ENCODE measurements at regions not wholly inside any gene's neighbourhood (a gene's known extent, or its start where the extent isn't known, plus 50 kb on each side); places are given as distances from the start of the nearest gene placed in this dataset.

DNA sequence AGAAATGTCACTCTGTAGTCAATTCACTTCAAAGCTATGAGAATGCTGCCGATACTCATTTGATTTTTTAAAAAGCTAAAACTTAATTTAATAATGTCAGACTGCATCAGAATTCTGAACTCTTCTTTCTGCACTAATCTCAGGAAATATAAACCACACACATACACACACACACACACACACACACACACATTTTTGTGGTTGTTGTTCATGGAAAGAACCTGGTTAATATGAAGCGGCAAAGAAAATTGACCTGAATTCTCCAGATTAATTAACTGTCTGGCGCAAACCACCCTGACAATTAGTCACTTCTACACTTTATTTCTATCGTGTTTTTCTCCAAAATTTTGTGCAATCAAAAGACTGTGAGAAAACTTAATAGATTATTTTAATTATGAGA is 740.5 kb downstream of the TLE1 start:
- WGBS, 2 experiments (ENCODE audit: extremely low coverage in 1 of 2, insufficient coverage in 1 of 2, insufficient read length in 1 of 2, insufficient replicate concordance in 2 of 2, low coverage in 1 of 2, low lambda C conversion rate in 2 of 2, missing lambda C conversion rate in 1 of 2) = 98% methylated on average over 4 of the region's 4 CpGs; no CpG with 5 or more reads in 1 of the 2 experiments
- H3K4me2 ChIP-seq (ENCODE audit: insufficient read depth in 1 of 2, low read depth in 2 of 2, low read length in 2 of 2) = no peak overlapping the region
- no peaks in the 10 kb centered on the region for H3K27me3 ChIP-seq (replicated peaks in 1 of 4; ENCODE audit: control insufficient read depth in 3 of 4, extremely low read depth in 1 of 4, insufficient read depth in 3 of 4, low read length in 3 of 4)
- H3K9ac ChIP-seq (replicated peaks in 1 of 4; ENCODE audit: extremely low read depth in 1 of 4, low read depth in 3 of 4, low read length in 3 of 4) = no peak overlapping the region
- H3K9me3 ChIP-seq (ENCODE audit: insufficient read depth in 2 of 2, low read depth in 1 of 2, low read length in 1 of 2) = no peaks in the 10 kb centered on the region
- TF ChIP-seq SUZ12 (IDR thresholded peaks at IDR 0.05; ENCODE audit: low read length) (no peak), RFX5 (IDR thresholded peaks at IDR 0.05; ENCODE audit: borderline replicate concordance, low read depth, low read length) (no peak), TBP (IDR thresholded peaks at IDR 0.05; ENCODE audit: low read depth, low read length) (no peak), ASH2L (IDR thresholded peaks at IDR 0.05; ENCODE audit: low read length) (no peak), NANOG (IDR thresholded peaks at IDR 0.05; ENCODE audit: insufficient read depth, low read depth, low read length, poor library complexity, severe bottlenecking) (no peak), SIN3A (conservative IDR thresholded peaks at IDR 0.05 in 1 of 2, IDR thresholded peaks at IDR 0.05 in 1 of 2; ENCODE audit: low read depth in 1 of 2, low read length in 2 of 2) (no peak)
- no peaks in the 10 kb centered on the region for H3K23me2 ChIP-seq (ENCODE audit: low read depth, low read length)
- no peak overlapping the region for H3K14ac ChIP-seq (ENCODE audit: insufficient read length)
- DNase-seq (ENCODE audit: low read depth in 1 of 2, low spot score in 2 of 2) (no peak), FAIRE-seq (no peak)
- H3K23ac ChIP-seq (ENCODE audit: insufficient read length) = no peak overlapping the region
- ChIA-PET POLR2A (ENCODE audit: partially characterized antibody) (no interaction called here), CTCF (ENCODE audit: partially characterized antibody) (interaction anchor here (0.7 to 0.9 kb wide), 2 partner anchors 9 to 1529 kb away, joined by 3 read pairs; no protein-coding TSS in a partner anchor)
- no peak overlapping the region for H2BK12ac ChIP-seq (ENCODE audit: low read depth, low read length)
- H2BK120ac ChIP-seq (replicated peaks; ENCODE audit: low read depth, low read length) = no peak overlapping the region
- H3K36me3 ChIP-seq (ENCODE audit: control insufficient read depth in 2 of 4, insufficient read depth in 4 of 4, low read length in 3 of 4) = no peaks in the 10 kb centered on the region
- H4K5ac ChIP-seq (ENCODE audit: insufficient read length, low read depth, low read length) = no peak overlapping the region
- no peak overlapping the region for H4K91ac ChIP-seq (replicated peaks; ENCODE audit: insufficient read length, low read length)
- no peaks in the 10 kb centered on the region for H3K79me1 ChIP-seq (ENCODE audit: low read depth, low read length)
- H3K4ac ChIP-seq (replicated peaks; ENCODE audit: insufficient read length, low read depth, low read length) = no peak overlapping the region
- no peak overlapping the region for H2BK15ac ChIP-seq (ENCODE audit: low read length)
- no peak overlapping the region for H2BK20ac ChIP-seq (ENCODE audit: low read length)
- H3K27ac ChIP-seq (ENCODE audit: low read depth, low read length) = no peak overlapping the region
- H2AFZ ChIP-seq (ENCODE audit: low read length) = no peak overlapping the region
- no peak overlapping the region for H3K18ac ChIP-seq (ENCODE audit: extremely low read depth, low read length)
- no peaks in the 10 kb centered on the region for H3K4me1 ChIP-seq (replicated peaks in 1 of 4; ENCODE audit: control insufficient read depth in 3 of 4, insufficient read depth in 4 of 4, low read length in 3 of 4)
- no peaks in the 10 kb centered on the region for H3K79me2 ChIP-seq (ENCODE audit: control insufficient read depth in 1 of 2, insufficient read depth in 2 of 2, low read length in 2 of 2)
- no peak overlapping the region for H3K4me3 ChIP-seq (ENCODE audit: extremely low read depth in 1 of 4, insufficient read depth in 2 of 4, low read depth in 3 of 4, low read length in 4 of 4)
- no peak overlapping the region for H3K56ac ChIP-seq (replicated peaks; ENCODE audit: insufficient read length, low read depth, low read length)
- H2BK5ac ChIP-seq (ENCODE audit: low read depth, low read length) = no peak overlapping the region
- no peaks in the 10 kb centered on the region for H4K20me1 ChIP-seq (replicated peaks in 1 of 2; ENCODE audit: control insufficient read depth in 1 of 2, insufficient read depth in 2 of 2, low read length in 2 of 2)
- H2AK5ac ChIP-seq (ENCODE audit: low read depth, low read length) = no peak overlapping the region
- no peak overlapping the region for H4K8ac ChIP-seq (ENCODE audit: extremely low read depth, insufficient read depth, low read length)
